Rectal smooth muscle tissue (tissue), 1 donor: ENCODE measurements at regions not wholly inside any gene's neighbourhood (a gene's known extent, or its start where the extent isn't known, plus 50 kb on each side); places are given as distances from the start of the nearest gene placed in this dataset.

Source experiments
- H3K27ac ChIP-seq: one replicate; pipeline ENCODE4 v1.7.0; 2013; ENCODE audit warnings: low read depth, low read length, inconsistent platforms
- H3K27me3 ChIP-seq: one replicate; pipeline ENCODE4 v1.7.0; 2013; ENCODE audit warnings: low read length; ENCODE audit not compliant: control insufficient read depth, insufficient read depth
- H3K36me3 ChIP-seq: one replicate; pipeline ENCODE4 v1.7.0; 2013; ENCODE audit warnings: low read length; ENCODE audit not compliant: control insufficient read depth, insufficient read depth
- H3K4me1 ChIP-seq: one replicate; pipeline ENCODE4 v1.7.0; 2013; ENCODE audit warnings: low read length; ENCODE audit not compliant: control insufficient read depth, insufficient read depth
- H3K4me3 ChIP-seq: one replicate; pipeline ENCODE4 v1.7.0; 2013; ENCODE audit warnings: low read length
- H3K9ac ChIP-seq: one replicate; pipeline ENCODE4 v1.7.0; 2013; ENCODE audit warnings: low read length

DNA sequence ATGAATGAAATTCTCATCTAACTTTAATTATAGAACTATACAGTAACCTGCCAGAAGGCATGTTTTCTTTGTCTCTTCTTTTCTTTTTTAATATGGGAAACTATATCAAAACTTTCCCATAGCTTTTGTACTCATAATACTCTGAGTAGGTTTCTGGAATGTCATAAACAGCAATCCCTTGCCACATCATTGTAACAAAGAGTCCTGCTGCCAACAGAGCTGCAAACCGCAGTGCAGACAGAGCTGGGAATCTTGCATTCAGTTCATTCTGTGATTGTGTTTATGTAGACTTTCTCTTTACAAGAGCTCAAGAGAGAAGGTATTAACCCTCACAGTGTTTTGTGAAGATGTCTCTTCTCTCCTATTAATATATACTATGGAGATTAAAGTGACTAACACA lies 304.4 kb upstream of the SLIT2 start:
- H3K4me1 ChIP-seq, result no peaks in the 10 kb centered on the region
- no peak overlapping the region for H3K9ac ChIP-seq
- no peak overlapping the region for H3K27ac ChIP-seq
- H3K36me3 ChIP-seq, result no peaks in the 10 kb centered on the region
- H3K4me3 ChIP-seq, result no peak overlapping the region
- H3K27me3 ChIP-seq, result no peaks in the 10 kb centered on the region

DNA sequence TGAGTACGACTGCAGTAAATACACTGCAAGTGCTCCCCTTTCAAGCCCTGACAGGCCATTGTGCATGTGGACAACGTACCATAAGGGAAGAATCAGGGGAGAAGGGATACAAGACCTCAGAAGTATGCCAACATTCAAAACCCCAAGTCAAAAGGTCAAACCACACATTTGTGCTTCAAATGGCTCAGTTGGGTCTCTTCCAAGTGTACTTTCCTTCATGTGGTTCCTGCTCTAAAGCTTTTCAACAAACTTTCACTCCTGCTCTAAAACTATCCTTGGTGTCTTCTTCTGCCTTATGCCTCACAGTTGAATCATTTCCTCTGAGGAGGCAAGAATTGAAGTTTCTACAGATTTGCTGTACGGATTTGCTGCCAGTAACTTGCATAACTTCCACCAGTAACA lies 305.7 kb upstream of the SLIT2 start:
- no peaks in the 10 kb centered on the region for H3K27me3 ChIP-seq
- no peaks in the 10 kb centered on the region for H3K4me1 ChIP-seq
- H3K27ac ChIP-seq, result no peak overlapping the region
- no peak overlapping the region for H3K9ac ChIP-seq
- H3K4me3 ChIP-seq, result no peak overlapping the region
- H3K36me3 ChIP-seq, result no peaks in the 10 kb centered on the region

DNA sequence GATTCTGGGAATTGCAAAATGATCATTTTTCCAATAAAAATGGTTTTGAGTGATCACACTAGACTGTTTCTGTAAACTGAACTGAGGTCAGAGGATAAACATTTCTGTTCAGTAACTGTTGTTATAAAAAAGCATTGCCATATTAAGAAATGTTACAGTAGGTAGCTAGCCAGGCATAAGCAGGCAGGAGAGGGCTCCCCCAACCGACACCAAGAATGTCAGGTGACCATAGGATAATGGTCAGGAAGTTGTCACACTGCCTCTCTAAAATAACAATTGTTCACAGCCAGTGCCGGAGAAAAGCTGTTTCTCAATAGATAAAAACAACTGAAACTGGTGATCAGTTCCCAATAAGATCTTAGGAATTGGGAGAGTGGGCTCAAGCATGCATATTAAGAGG lies 306.2 kb upstream of the SLIT2 start:
- Histone ChIP-seq H3K9ac (no peak overlapping the region), H3K27me3 (no peaks in the 10 kb centered on the region), H3K27ac (no peak overlapping the region), H3K4me3 (no peak overlapping the region), H3K4me1 (no peaks in the 10 kb centered on the region), H3K36me3 (no peaks in the 10 kb centered on the region)

DNA sequence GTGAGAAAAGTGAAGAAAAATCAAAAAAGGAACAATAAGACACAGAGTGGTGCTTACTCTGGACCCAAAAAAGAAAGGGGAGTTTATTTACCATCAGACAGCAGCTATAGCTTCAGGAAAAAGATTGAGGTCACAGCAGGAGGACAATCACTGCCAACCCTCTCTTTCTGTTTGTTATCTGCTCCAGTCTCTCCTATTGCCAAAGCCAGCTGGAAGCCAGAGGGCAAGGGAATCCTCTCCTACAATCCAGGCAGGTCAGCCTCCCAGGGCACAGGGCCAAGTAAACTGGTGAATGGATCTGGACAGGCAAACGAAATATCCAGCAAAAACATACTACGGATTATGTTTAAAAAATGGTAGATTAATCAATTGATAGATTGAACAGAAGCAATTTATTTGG lies 306.9 kb upstream of the SLIT2 start:
- H3K27ac ChIP-seq, result no peak overlapping the region
- H3K4me1 ChIP-seq, result no peaks in the 10 kb centered on the region
- no peaks in the 10 kb centered on the region for H3K27me3 ChIP-seq
- no peak overlapping the region for H3K9ac ChIP-seq
- H3K4me3 ChIP-seq, result no peak overlapping the region
- no peaks in the 10 kb centered on the region for H3K36me3 ChIP-seq

DNA sequence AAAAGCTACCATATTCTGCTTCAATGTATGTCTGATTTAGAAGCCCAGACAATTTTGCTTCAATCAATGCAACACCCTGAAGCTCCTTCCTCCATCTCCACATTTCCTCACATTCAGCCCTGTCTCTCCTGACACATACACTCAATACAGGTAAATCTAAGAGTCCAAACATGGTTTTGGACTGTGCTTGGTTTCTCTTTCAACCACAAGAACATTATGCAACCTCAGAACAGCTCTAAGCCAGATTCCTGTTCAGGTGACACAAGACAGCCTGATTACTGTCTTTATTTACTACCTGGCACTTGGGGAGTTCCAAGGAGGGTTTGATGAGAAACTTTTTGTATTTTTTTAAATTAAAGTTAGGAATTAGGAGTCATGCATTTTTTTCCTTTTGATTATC lies 307.5 kb upstream of the SLIT2 start:
- Histone ChIP-seq H3K27ac (no peak overlapping the region), H3K9ac (no peak overlapping the region), H3K27me3 (no peaks in the 10 kb centered on the region), H3K36me3 (no peaks in the 10 kb centered on the region), H3K4me1 (no peaks in the 10 kb centered on the region), H3K4me3 (no peak overlapping the region)

- H3K27ac ChIP-seq, result no peak overlapping the region
- H3K9ac ChIP-seq, result no peak overlapping the region
- H3K36me3 ChIP-seq, result no peaks in the 10 kb centered on the region
- no peaks in the 10 kb centered on the region for H3K27me3 ChIP-seq
- no peak overlapping the region for H3K4me3 ChIP-seq
- H3K4me1 ChIP-seq, result no peaks in the 10 kb centered on the region
Measured at GRCh38 chr4:19941434-19941833, 310.3 kb upstream of the SLIT2 start.

DNA sequence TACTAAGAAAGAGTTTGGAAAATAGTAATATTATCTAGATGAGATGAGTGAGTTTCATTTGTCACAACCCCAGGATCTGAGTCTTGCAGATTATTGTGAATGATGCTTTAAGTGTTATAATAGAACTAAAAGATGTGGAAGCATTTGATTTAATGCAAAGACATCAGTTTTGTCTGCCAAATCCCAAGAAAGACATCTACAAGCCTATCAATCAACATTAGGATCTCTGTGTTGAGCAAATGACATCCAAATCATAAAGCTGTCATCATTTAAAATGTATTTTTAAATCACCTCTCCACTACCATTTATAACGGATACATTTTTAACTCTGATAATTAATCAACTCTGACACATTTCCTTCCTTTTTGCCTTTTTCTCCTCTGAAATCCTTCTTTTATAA lies 310.8 kb upstream of the SLIT2 start:
- H3K9ac ChIP-seq, result no peak overlapping the region
- H3K27ac ChIP-seq, result no peak overlapping the region
- no peak overlapping the region for H3K4me3 ChIP-seq
- H3K4me1 ChIP-seq, result no peaks in the 10 kb centered on the region
- H3K36me3 ChIP-seq, result no peaks in the 10 kb centered on the region
- H3K27me3 ChIP-seq, result no peaks in the 10 kb centered on the region

GRCh38 chr4:19936476-19936875 lies 315.2 kb upstream of the SLIT2 start:
- Histone ChIP-seq H3K4me1 (no peaks in the 10 kb centered on the region), H3K9ac (no peak overlapping the region), H3K27me3 (no peaks in the 10 kb centered on the region), H3K36me3 (no peaks in the 10 kb centered on the region), H3K27ac (no peak overlapping the region), H3K4me3 (no peak overlapping the region)

- Histone ChIP-seq H3K27ac (no peak overlapping the region), H3K4me1 (no peaks in the 10 kb centered on the region), H3K36me3 (no peaks in the 10 kb centered on the region)
Measured at GRCh38 chr4:19930742-19931141, 321.0 kb upstream of the SLIT2 start.

DNA sequence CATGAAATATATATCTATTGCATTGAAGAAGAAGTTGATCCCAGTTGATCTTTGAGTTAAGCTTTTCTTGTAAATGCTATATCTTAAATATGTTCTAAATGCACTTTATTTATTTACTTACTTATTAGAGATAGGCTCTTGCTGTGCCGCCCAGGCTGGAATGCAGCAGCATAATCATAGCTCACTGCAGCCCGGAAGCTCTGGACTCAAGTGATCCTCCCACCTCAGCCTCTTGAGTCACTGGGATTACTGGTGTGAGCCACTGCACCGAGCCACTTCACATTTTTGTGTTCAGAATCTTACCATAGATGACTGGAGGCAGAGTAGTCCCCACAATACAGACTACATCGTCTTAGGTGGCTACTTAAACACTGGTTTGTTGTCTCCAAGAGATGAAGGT lies 324.3 kb upstream of the SLIT2 start:
- H3K9ac ChIP-seq, result no peak overlapping the region
- no peaks in the 10 kb centered on the region for H3K36me3 ChIP-seq
- no peaks in the 10 kb centered on the region for H3K4me1 ChIP-seq
- no peaks in the 10 kb centered on the region for H3K27me3 ChIP-seq
- H3K4me3 ChIP-seq, result no peak overlapping the region
- no peak overlapping the region for H3K27ac ChIP-seq

More at GRCh38 chr4:19930742-19931141, 321.0 kb upstream of the SLIT2 start:
- Histone ChIP-seq H3K4me3 (no peak overlapping the region), H3K27me3 (no peaks in the 10 kb centered on the region), H3K9ac (no peak overlapping the region)

- Histone ChIP-seq H3K27me3 (no peaks in the 10 kb centered on the region), H3K27ac (no peak overlapping the region), H3K36me3 (no peaks in the 10 kb centered on the region)
Measured at GRCh38 chr4:19925516-19925915, 326.2 kb upstream of the SLIT2 start.

GRCh38 chr4:19924761-19925160 lies 326.9 kb upstream of the SLIT2 start:
- H3K36me3 ChIP-seq, result no peaks in the 10 kb centered on the region
- H3K27me3 ChIP-seq, result no peaks in the 10 kb centered on the region
- H3K4me1 ChIP-seq, result no peaks in the 10 kb centered on the region
- H3K27ac ChIP-seq, result no peak overlapping the region
- no peak overlapping the region for H3K9ac ChIP-seq
- no peak overlapping the region for H3K4me3 ChIP-seq

More at GRCh38 chr4:19925516-19925915, 326.2 kb upstream of the SLIT2 start:
- H3K4me1 ChIP-seq, result no peaks in the 10 kb centered on the region
- H3K4me3 ChIP-seq, result no peak overlapping the region
- no peak overlapping the region for H3K9ac ChIP-seq

- Histone ChIP-seq H3K4me3 (no peak overlapping the region), H3K27me3 (no peaks in the 10 kb centered on the region), H3K4me1 (no peaks in the 10 kb centered on the region), H3K36me3 (no peaks in the 10 kb centered on the region), H3K27ac (no peak overlapping the region), H3K9ac (no peak overlapping the region)
Measured at GRCh38 chr4:19915276-19915675, 336.4 kb upstream of the SLIT2 start.
